ENCODE measurements at regions not wholly inside any gene's neighbourhood (a gene's known extent, or its start where the extent isn't known, plus 50 kb on each side); places are given as distances from the start of the nearest gene placed in this dataset.
A peak's percentile ranks its signal among the peaks of the same experiment; 100 is the strongest.

GRCh38 chr7:20267482-20267881 is 50.3 kb upstream of the MACC1 start:
- DNase-seq: peak; percentile 18 to 50 (median 26)

GRCh38 chr7:20268824-20269223 is 51.6 kb upstream of the MACC1 start:
- peak in 2 of 4 experiments; percentile 5 to 24 for DNase-seq

GRCh38 chr7:20269726-20270125 is 52.5 kb upstream of the MACC1 start:
- no peak for DNase-seq

GRCh38 chr7:20270371-20270770 is 53.2 kb upstream of the MACC1 start:
- DNase-seq: no peak

GRCh38 chr7:20270867-20271266 is 53.7 kb upstream of the MACC1 start:
- DNase-seq: no peak

GRCh38 chr7:20275637-20276036 is 55.1 kb upstream of the ITGB8 start:
- DNase-seq: no peak

- DNase-seq: no peak
Measured at GRCh38 chr7:20276705-20277472, 53.8 kb upstream of the ITGB8 start.

- DNase-seq: no peak
Measured at GRCh38 chr7:20279979-20280378, 50.7 kb upstream of the ITGB8 start.

- DNase-seq: no peak
Measured at GRCh38 chr7:20280475-20281351, 50.0 kb upstream of the ITGB8 start.
